HG02623 (cell line): ENCODE measurements at regions not wholly inside any gene's neighbourhood (a gene's known extent, or its start where the extent isn't known, plus 50 kb on each side); places are given as distances from the start of the nearest gene placed in this dataset.
"Not testable (repeated sequence)": the region's sequence is repeated elsewhere in the genome, so short reads cannot be mapped to it uniquely, and the experiment has no call there.

ENCODE experiments used
- ATAC-seq: cut with Tn5 transposase; IDR thresholded peaks from one replicate; pipeline ENCODE4 v1.9.1; 2021; ENCODE audit warnings: moderate library complexity; ENCODE audit not compliant: unreplicated experiment

DNA sequence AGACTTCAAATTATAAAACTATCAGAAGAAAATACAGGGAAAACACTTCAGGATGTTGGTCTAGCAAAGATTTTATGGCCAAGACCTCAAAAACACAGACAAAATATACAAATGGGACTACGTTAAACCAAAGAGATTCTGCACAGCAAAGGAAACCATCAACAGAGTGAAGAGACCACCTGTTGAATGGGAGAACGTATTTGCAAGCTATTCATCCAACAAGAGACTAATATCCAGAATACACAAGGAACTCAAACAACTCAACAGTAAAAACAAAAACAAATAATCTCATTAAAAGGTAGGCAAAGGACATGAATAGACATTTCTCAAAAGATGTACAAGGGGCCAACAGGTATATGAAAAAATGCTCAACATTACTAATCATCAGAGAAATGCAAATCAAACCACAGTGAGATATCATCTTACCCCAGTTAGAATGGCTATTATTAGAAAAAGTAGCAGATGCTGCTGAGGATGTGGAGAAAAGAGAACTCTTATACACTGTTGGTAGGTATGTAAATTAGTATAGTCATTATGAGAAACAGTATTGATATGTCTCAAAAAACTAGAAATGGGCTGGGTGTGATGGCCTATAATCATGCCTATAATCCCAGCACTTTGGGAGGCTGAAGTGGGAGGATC is 112.6 kb downstream of the LRIG2 start:
- peak; percentile 96 for ATAC-seq

DNA sequence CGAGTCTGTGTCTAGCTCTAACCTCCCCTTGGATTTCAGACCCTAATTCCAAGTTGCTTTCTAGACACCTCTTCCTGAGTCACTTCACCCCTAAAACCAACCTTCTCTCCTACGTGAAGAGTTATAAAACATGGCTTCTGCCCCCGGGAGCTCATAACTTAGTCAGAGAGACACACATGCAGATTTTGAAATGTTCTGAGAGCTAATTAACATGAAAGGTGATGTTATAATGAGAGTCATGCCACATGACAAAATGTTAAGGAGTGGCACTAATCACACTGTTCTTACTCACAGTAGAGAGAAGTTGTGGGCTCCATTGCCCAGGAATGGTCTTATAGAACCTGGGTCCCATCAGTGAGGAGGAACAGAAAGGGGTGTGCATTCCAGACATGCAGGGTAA is 117.1 kb downstream of the LRIG2 start:
- no peak for ATAC-seq

DNA sequence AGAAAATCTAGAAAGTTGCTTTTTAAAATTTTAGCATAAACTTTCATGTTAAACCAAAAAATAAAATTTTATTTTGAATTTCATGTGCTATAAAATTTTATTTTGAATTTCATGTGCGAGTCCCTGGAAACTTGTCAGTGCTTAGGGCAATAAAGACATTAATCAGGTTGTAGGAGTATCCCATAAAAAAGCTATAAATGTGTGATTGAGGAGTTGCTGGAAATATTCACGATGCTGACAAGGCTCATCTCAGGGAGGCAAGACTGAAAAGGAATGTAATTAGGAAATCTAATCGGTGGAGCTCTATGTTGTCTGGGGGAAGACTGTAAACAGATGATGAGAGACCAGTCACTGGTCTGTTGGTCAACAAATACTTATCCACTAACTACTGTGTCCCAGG is 117.9 kb downstream of the LRIG2 start:
- ATAC-seq = no peak

- ATAC-seq = peak; percentile 51
Measured at GRCh38 chr1:113191579-113192076, 118.6 kb downstream of the LRIG2 start.

GRCh38 chr1:113192242-113192641 is 119.2 kb downstream of the LRIG2 start:
- ATAC-seq = no peak

- no peak for ATAC-seq
Measured at GRCh38 chr1:113192980-113193379, 120.0 kb downstream of the LRIG2 start.

DNA sequence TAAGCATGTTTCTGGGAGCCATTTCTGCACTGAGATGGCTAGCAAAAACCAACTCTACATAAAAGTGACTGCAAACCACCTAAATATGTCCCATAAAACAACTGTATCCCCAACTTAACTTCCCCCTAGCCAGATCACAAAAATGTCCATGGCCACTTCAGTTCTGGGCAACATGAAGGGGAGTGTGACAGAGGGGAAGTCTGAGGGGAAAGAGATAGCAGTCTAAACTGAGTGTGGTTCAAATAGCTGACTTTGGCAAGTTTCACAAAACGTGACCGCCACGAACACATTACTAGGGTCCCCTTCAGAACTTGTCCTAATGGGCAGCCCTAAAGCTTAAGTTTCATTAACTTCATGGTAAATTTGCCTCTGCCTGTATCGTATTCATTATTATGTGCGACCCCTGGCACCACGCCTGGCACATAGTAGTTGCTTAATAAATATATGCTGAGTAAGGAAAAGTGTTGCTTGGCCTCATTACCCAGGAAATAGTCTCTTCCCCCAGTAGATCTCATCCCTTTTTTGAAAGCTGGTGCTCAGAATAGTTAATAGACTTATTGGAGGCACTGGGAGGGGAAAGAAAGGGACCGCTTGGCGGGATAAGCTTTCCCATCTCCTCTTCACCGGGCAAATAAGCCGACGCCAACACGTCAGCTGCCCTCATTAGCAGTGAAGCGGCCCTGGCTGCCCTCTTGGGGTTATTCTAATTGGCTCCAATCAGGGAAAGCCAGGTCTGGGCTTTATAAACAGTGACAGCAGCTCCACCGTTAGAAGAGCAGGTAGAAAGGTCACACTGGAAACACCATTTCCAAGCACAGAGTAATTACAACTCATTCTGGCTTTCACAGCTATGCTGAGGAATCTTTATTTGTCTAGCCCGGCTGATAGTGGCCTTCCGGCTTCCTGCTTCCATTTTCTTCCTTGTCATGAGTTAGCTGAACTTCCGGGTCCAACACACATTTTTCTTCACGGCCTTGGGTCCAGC is 122.1 kb downstream of the LRIG2 start:
- no peak for ATAC-seq

DNA sequence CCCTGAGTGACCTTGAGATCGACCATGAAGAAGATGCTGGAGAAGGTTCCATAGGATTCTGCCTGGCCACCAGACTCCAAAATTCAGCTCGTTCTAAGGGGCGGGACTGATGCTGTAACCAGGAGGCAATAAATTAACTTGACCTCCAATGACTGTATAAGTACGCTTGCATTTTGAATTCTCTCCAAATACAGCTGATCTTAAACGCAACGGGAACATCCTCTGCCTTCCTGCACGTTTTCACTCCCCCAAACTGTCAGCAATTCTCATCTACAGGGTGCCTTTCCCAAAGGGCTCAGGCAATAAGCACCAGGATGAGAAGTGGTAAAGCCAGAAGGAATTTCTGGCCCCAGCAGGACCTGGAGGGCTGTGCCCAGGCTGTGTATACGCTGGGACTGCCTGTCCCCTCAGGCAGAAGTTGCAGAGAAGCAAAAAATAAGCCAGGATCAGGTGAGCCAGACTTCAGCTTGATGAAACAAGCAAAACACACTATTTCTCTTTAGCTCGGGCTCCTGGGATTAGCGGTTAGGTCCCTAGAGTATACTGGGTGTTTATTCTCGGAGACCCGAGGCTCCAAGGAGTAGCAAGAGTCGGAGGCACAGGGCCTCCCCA is 124.8 kb downstream of the LRIG2 start:
- ATAC-seq = no peak

DNA sequence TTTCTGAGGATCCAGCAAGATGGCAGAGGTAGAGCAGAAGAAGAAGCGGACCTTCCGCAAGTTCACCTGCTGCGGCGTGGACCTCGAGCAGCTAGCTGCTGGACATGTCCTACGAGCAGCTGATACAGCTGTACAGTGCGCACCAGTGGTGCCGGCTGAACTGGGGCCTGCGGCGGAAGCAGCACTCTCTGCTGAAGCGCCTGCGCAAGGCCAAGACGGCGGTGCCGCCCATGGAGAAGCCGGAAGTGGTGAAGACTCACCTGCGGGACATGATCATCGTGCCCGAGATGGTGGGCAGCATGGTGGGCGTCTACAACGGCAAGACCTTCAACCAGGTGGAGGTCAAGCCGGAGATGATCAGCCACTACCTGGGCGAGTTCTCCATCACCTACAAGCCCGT is 125.8 kb downstream of the LRIG2 start:
- no peak for ATAC-seq

DNA sequence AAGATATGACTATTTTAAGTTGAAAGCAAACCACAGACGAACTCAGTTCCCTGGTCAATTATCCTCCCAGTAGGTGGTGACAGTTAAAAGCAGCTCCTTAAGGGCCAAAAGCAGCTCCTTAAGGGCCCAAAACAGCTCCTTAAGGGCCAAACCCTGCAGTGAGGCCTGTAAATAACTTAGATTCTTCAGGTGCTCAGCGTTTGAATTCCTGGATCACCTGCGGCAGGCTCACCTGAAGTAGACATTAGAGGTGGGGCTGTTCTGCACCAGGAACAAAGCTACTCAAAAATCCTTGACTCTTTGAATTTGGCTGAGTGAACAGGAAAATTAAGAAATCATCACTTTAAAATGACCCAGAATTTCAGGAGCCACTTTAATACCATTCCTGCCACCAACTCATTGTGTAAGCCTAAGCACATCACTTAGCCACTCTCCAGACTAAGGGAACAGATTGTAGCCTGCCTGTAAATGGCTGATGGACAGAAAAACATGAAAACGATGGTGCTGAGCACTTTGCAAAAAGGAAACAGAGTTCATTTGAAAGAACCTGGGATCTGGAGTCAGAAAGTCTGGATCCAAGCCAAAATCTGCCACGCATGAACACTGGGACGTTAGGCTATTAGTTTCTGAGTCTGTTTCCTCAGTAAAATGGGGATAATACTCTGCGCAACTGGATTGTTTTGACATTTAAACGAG is 126.9 kb downstream of the LRIG2 start:
- no peak for ATAC-seq

DNA sequence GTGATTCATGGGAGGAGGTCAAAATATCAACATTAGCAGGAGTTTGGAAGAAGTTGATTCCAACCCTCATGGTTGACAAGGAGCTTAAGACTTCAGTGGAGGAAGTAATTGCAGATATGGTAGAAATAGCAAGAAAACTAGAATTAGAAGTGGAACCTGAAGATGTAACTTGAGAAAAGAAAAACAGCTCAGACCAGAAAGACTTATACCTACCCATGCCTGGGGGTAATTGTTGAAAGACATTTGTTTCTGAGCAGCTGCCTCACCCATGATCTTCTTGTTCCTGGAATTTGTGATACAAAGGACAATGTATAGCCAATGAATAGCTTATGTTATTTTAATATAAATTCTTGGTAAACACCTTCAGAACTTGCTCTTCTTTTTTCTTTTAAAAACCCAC is 128.6 kb downstream of the LRIG2 start:
- ATAC-seq = no peak

DNA sequence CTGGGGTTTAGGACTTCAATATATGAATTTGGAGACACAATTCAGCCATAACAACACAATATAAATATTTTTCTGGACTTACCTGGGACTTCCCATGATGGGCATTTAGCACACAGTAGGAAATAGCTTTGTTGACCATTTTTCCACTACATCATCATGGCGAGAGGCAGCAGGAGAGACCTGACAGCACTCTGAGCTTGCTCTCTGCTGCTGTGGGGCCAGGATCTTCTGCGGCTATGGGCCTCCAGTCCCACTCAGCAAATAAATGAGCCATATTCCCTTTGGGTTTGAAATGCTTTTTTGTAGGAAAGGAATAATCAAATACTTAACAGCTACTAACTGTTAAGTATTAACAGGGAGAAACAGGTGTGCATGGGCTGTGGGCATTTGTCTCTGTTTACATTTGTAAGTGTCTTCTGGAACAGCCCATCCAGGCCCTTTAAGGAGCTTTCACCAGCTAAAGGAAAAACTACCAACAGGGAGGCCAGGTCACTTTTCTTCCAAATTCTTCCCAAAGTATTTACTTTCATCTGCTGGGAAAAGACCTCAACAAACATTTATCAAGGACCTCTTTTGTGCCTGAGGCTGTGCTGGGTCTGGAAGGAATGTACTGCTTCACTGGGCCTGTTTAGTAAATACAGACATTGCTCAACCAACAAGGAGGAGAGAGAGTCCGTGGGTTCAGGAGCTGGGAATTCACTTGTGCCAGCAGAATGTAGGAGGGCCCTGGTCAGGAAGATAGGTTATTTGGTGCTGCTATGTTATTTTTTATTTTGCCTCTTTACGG is 133.2 kb downstream of the LRIG2 start:
- no peak for ATAC-seq

DNA sequence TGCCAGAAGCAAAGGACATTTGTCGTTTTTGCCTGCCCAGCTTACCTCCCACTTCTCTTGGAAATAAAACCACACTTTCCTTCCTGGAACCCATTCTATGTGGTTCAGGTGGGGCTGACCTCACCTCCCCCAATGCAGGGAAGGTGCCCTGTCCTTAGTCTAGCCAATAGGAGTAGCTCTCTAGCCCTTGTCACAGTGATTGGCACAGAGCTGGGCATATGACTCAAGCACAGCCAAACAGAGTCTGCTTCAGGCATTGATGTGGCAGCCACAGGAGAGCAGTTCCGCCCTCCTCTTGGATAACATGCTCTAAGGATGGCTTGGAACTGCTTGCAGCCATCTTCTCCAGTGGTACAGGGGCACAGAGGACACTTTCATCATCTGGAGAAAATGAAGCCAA is 134.0 kb downstream of the LRIG2 start:
- no peak for ATAC-seq

DNA sequence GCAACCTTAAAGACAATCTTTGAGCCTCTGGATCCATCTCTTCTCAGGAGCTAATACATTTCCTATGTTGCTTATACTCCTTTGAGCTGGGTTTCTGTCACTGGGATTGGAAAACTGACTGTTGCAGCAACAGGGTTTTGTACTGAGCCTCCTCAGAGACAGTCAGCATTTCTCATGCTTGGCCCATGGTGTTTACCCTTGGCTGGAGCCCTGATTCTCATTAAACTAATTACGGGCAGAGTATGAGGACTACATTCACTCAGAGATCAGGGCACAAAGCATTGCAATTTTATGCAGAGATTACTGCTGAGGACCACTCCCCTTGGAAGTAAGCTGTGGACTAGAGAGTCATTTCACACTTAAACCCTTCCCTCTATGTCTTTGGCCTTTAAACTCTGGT is 134.5 kb downstream of the LRIG2 start:
- no peak for ATAC-seq

DNA sequence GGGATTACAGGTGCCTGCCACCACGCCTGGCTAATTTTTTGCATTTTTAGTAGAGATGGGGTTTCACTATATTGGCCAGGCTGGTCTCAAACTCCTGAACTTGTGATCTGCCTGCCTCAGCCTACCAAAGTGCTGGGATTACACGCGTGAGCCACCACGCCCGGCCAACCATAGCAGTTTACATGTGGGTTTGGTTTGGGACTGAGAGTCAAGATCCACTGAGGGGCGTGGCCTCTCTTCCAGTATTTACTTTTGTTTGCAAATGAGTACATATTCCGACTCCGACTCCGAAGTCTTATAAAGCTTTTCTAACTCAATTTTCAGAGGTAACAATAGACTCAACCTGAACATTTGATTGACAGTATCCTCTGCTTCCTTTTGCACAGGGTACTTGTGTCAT is 135.4 kb downstream of the LRIG2 start:
- not testable (repeated sequence) for ATAC-seq

DNA sequence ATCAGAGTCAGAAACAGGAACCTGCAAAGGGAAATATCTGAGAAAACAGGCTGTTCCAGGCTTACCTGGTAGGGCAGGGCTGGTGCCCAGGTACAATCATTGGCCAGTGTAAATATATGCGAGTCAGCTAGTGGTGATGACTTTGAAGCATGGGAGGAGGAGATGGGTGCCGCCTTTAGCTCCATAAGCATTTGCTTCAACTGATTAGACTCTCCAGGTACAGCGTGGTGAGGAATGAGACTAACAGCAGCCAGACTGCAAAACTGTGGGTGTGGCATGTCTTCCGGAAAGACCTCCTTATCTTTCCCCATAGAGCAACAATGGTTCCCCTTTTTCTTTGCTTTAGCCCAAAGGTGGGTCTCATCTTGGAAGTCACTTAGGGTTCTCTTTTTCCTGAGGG is 137.2 kb downstream of the LRIG2 start:
- no peak for ATAC-seq

DNA sequence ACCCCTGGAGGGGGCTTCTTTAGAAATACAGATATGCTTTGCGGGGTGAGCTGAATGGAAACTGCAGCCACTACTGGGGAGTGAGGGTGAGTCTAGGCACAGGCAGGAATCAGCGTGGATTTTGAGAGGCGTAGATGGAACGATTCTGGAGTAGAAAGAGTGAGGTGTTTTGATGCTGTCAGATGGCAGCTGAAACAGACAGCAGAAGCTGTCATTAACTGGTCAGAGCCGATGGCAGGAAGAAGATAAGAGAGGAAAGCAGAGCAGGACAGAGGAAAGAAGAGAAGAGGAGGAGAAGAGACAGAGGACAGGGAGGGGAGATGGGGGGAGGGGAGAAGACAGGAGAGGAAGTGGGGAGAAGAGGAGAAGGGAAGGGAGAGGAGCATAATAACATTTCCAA is 138.5 kb downstream of the LRIG2 start:
- no peak for ATAC-seq

DNA sequence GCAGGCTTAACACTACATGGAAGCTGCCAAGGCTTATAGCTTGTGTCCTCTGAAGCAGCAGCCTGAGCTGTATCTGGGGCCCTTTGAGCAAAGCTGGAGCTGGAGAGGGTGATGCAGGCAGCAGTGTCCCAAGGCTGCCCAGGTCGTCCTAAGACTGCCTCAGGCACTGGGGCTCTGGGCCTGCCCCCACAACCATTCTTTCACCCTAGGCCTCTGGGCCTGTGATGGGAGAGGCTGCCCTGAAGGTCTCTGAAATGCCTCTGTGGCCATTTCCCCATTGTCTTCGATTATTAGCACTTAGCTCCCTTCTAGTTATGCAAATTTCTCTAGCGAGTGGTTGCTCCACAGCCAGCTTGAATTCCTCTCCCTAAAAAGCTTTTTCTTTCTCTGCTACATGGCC is 142.0 kb downstream of the LRIG2 start:
- no peak for ATAC-seq

- ATAC-seq = no peak
Measured at GRCh38 chr1:113216664-113217063, 143.7 kb downstream of the LRIG2 start.

DNA sequence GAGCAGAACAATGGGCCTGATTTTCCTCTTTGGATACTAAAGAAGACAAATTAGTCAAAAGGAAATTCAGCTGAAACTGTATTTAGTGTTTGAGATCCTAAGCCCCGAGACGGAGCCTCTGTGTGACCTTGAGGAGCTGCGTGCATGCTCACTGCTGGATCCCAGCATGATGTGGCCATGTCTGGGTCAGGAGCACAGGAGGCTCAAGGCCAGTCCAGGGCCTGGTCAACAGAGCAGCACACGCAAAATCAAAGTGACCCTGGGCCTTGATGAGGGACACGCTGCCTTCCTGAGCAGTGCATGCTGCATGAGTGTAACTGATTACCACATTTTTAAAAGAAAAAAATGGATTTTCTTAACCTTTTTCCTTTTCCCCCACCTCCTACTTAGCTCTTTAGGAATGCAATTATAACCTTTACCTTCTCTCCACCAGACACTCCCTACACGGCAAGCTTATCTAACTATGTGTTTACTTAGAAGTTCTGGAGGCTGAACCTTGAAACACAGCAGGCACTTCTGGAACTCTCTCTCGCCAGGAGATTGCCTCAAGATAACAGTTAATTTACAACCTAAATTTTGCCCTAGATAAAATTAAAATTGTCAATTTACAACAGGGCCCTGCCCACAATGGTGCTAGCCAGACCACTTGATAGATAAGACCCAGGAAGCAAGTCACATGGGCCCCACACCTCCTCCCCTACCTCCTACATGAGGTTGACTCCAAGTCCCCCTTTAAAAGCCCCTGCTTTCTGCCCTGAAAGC is 144.6 kb downstream of the LRIG2 start:
- ATAC-seq = no peak
